HG02840 (cell line): ENCODE measurements at regions not wholly inside any gene's neighbourhood (a gene's known extent, or its start where the extent isn't known, plus 50 kb on each side); places are given as distances from the start of the nearest gene placed in this dataset.

ENCODE experiments used
- ATAC-seq: cut with Tn5 transposase; IDR thresholded peaks from one replicate; pipeline ENCODE4 v1.9.1; 2021; ENCODE audit warnings: mild to moderate bottlenecking, moderate library complexity, moderate number of reproducible peaks; ENCODE audit not compliant: unreplicated experiment, low FRiP score

DNA sequence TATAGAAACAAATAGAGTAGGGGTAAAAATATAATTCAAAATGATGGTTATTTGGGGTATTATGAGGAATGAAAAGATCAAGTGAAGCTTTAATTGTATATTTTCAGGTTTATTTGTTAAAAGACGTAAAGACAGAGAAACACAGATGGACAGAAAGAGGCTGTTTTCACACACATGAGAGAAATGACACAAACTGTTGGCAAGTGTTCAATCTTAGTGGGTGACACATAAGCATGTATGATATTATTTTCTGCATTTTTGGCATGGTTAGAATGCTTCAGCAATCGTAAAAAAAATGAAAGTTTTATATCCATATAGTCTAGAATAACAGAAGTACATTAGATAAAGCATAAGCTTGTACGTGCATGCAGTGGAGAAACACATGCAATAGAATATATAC lies 464.4 kb upstream of the AKR1E2 start:
- ATAC-seq = no peak

DNA sequence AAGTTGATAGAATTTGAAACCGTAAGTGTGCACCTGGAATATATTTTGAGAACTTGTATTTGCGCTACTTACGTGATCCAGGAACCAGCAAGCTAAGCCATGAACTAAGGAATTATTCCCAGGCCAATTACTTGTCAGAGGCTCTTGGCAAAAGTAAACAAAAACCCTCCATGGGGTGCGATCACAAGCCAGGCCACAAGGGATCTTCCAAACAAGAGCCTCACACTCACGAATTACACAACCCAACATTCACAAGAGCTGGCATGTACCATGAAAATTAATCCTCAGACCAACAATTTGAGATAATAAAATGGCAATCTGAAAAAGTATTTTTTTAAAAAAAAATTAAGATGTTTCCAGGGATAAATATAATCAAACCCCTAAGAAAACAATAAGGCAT lies 467.0 kb upstream of the AKR1E2 start:
- no peak for ATAC-seq

GRCh38 chr10:4357911-4358310 lies 468.1 kb upstream of the AKR1E2 start:
- ATAC-seq = no peak

- no peak for ATAC-seq
These were observed 470.7 kb upstream of the AKR1E2 start for GRCh38 chr10:4355350-4355749.

DNA sequence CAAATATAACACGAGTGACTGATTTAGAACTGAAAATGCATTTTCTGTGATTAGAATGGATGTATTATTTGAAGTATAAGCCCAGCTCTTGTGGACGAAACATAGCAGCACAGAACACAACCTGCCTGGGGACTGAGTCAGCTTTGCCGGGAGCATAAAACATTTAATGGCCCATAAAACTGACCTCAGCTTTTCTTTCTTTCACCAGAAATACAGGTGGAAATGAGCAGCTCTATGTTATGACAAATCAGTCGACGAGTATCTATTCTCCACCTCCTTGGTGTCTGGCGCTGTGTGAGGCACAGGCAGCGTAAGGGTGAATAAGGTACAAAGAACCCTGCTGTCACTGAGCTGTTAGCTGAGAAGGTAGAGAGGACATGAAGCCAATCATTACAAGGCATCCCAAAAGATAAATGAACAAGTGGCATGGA lies 471.6 kb upstream of the AKR1E2 start:
- no peak for ATAC-seq

- ATAC-seq = no peak
These were observed 472.0 kb upstream of the AKR1E2 start for GRCh38 chr10:4353964-4354363.

GRCh38 chr10:4353059-4353655 lies 472.9 kb upstream of the AKR1E2 start:
- ATAC-seq = no peak

- no peak for ATAC-seq
These were observed 473.5 kb upstream of the AKR1E2 start for GRCh38 chr10:4352414-4352961.

DNA sequence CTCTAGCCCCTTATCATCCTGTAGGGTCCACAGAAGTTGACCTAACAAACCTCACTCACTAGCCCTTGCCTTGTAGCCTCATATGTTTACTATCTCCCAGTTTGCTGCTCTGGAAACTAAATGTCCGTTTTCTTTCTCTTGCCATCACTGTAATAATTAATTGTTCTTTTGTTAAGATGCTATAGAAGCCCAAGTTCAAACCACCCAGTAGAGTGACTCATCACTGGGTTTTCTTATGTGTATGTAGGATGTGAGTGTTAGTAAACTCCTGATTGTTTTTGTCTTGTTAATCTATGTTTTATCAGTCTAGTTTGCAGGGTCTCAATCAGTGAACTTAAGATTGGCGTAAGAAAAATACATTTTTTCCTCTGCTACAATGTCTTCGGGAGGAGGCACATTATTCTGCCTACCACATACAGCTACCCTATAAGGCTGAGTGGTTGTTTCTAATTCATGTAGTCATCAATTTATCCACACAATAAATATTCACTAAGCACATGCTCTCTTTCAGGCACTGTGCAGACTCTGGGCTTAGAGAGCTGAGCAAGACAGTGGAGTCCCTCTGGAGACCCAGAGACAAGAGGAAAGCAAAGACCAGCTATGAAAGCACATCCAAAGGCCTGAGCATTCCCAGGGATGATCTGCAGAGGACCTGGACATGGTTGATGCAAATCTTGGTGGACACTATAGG lies 474.1 kb upstream of the AKR1E2 start:
- no peak for ATAC-seq

- no peak for ATAC-seq
These were observed 478.6 kb upstream of the AKR1E2 start for GRCh38 chr10:4347397-4347796.

GRCh38 chr10:4345877-4346646 lies 479.9 kb upstream of the AKR1E2 start:
- ATAC-seq = no peak

DNA sequence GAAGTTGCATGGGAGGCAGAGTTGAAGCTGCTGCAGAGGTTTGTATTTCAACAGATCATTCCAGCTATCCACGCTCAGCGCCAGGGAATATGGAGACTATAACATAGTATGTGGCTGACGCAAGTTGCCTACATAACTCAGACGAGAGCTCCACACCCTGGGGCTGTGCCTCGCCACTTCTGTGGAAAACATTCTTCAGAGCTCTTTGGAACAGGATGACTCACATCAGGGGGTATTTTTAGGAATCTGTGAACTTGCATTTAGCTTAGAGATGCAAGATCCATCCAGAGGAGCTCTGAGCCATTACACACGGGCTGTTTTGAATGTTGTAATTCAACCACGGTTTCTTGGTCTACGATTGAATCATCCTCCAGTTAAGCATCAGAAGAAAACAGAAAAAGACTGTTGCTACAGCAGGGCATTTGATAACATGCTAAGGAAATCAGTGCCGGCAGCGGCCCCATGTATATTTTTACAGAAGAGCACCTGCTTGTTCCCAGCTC lies 481.5 kb upstream of the AKR1E2 start:
- no peak for ATAC-seq

DNA sequence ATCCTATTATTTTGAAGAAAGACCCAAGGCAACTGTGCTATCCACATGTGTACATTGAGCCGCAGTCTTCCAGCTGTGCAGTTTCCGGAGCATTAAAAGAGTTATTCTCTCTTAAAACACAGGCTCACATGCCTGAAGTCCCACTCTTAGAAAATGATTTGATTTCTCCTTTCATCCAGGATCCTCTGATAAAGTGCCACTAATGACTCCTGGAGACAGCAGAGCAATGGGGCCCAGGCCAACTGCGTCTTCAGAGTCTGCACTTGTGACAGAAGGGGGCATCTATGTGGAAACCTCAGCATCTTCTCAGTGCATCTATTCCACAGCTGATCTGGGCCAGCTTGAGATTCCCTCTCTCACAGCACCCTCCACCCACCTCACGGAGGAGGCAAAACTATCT lies 482.1 kb upstream of the AKR1E2 start:
- ATAC-seq = no peak

GRCh38 chr10:4343091-4343490 lies 482.9 kb upstream of the AKR1E2 start:
- no peak for ATAC-seq

- no peak for ATAC-seq
These were observed 487.2 kb upstream of the AKR1E2 start for GRCh38 chr10:4338768-4339167.

- no peak for ATAC-seq
These were observed 488.4 kb upstream of the AKR1E2 start for GRCh38 chr10:4337563-4337962.

DNA sequence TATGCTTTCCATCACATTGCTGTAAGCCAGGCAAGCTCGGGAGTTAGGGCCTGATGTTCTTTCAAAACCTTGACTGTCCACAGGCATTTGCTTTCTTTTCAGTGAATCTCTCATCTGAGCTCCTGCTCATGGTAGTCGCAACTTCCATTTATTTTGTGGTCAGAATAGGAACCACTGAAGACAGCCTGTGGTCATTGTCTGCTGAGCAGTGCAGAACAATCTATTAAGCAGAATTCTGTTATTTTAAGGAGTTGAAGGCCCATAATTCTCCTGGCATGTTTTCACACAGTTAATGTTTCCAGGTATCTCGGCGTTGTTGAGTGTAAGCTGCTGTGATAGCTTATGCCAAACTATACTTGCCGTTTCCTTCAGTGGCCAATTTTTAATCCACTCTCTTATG lies 491.1 kb upstream of the AKR1E2 start:
- no peak for ATAC-seq

DNA sequence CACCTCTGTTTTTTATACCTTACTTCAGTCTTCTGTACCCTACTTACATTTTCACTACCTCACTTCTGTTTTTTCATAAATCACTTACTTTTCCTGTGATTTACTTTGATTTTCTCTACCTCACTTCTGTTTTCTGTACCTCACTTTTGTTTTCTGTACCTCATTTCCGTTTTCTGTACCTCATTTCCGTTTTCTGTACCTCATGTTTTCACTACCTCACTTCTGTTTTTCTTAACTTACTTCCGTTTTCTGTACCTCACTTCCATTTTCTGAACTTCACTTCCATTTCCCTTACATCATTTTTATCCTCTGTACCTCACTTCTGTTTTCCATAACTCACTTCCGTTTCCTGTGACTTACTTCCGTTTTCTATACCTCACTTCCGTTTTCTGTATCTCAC lies 492.0 kb upstream of the AKR1E2 start:
- no peak for ATAC-seq

GRCh38 chr10:4333459-4333894 lies 492.5 kb upstream of the AKR1E2 start:
- ATAC-seq = no peak

GRCh38 chr10:4332764-4333458 lies 493.1 kb upstream of the AKR1E2 start:
- ATAC-seq = no peak

DNA sequence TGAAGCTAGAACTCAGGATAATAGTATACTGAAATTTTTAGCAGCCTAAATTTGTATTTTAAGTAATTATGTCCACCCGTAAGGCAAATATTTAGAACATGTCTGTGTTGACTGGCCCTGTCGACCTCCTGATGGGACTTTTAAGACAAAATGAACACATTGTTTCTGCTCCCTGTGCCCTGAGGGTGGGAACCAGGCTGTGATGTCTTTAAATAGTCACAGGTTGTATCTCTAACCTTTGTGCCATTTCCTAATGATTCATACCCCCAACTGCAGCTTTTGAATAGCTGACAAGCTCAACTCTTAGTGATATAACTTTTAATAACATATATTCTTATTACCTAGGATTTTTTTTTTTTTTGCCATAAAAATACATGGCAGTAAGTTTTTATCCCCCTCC lies 494.9 kb upstream of the AKR1E2 start:
- no peak for ATAC-seq
